Activated effector memory CD4-positive, alpha-beta T cell treated with anti-CD3 and anti-CD28 coated beads, Interleukin-2, amount 50 U/mL, for 16 hours (primary cell): ENCODE measurements at regions not wholly inside any gene's neighbourhood (a gene's known extent, or its start where the extent isn't known, plus 50 kb on each side); places are given as distances from the start of the nearest gene placed in this dataset.
"Not testable (repeated sequence)": the region's sequence is repeated elsewhere in the genome, so short reads cannot be mapped to it uniquely, and the experiment has no call there.

Experiments
- DNase-seq: peaks from one replicate; pipeline ENCODE4 v3.0.0-alpha.2; 2020

DNA sequence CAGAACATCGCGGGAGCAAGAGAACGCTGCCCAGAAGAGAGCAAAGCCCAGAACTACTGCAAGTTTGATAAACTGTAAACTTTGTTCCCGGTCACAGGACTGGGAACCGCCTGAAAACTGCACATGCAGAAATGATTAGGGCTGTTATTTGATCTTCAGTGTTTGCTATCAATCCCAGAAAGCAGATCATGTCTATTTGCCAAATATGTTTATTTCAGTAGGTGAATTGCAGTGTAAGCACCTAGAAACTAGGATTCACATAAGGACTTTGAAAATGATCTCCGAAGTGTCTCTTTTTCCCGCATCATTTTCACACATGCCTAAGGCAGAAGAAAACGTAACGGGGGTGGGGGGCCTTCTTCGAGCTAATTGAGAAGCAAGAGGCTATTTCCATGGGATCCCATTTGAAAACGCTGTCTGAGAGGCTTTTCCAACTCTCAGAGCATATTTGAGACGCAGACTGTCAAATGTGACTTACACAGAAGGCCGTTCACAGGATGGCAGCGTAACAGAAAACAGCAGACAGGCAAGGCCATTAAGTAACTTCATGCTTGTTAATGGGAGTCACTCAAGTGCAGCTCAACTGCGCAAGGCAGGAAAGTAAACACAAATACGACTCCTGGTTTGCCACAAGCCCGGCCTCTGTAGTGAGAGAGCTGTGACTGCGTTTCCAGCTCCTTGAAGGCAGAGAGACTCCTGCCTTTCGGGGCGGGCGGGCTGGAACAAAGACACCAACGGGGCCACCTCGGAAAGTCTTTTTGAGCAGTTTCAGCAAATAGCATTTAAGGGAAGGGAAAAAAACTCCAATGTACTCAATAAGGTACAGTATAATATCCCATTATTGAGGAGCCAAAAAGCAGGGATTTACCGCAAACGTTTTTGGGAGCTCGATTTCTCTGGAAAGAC, 144.7 kb upstream of the ZNF217 start:
- DNase-seq: no peak

DNA sequence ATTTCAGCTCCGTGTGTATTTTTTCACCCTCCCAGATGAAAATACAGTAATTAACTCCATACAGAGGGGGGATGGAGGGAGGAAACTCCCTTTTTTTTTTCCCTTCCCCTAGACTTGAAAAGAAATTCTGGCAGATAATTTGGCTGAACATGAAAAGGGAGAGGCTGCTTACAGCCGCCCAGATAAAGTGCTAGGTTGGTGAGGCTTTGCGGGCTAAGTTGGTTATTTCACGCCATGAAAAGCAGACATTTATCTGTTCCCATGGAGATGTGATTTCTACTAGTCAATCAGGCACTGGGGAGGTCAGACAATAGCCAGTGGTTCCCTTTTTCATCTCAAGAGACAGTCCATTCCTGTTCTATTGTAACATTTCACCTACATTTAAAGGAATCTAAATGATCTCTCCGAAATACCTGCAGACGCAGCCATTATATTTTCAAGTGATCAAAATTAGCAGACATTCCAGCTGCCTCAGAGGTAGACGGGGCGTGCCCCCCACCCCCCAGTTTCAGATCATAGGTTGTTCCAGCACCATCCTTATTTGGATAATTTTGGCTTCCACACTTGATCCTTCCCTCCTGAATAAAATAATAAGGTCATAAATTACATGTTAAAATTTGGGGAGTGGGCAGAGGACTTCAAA, 143.9 kb upstream of the ZNF217 start:
- no peak for DNase-seq

DNA sequence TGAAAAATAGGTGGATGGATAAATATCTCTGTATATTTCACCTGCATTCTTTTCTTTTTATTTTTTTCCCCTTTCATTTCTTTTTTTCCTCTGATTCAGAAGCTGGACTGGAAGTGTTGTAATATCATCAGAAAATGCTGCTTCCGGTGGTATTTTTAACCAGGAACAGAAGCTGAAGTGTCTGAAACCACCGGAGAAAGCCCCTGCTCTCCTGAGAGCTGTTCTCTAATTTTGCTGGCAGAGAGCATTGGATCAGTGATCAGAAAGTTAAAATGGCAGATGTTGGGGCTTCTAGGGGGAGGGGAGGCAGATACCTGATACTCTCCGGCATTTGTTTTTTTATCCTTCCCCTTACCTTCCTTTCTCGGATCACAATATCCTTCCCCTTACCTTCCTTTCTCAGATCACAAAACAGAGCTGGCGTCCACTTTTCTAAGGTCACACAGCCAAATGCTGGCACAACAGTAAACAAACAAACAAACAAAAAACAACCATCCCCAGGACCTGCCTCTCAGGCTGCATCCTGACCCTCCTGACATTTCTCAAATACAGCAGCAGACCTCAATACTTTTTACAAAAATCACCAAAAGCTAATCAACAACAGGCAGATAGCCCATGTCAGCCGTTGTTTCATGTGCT, 143.2 kb upstream of the ZNF217 start:
- no peak for DNase-seq

DNA sequence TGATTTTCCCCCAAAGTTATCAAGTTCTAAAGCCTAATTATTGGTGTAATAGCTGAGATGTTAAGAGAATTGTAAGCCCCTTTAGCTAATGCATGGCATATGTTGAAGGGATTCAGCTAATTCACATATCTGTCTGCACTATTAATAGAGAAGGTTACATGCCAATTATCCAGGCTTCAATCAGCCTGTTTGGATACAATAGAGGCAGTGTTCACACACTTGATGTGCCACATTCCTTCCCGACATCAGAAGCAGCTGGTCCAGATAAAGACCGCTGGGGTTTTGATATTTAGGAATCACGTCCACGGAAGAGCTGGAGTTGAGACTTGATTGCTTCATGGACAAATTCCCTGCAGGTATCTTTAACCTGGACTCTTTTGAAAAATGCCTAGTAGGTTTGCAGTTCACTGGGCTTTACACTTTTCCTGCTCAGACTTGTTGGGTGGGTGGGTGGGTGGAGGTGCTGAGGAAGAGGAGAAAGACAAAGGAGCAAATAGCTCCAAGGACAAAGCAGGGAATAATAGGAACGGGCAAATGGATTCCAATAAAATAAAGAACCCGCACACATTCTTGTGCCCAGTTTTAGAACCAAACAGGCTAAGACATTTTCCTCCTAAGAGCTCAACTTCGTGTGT, 142.6 kb upstream of the ZNF217 start:
- DNase-seq: no peak

DNA sequence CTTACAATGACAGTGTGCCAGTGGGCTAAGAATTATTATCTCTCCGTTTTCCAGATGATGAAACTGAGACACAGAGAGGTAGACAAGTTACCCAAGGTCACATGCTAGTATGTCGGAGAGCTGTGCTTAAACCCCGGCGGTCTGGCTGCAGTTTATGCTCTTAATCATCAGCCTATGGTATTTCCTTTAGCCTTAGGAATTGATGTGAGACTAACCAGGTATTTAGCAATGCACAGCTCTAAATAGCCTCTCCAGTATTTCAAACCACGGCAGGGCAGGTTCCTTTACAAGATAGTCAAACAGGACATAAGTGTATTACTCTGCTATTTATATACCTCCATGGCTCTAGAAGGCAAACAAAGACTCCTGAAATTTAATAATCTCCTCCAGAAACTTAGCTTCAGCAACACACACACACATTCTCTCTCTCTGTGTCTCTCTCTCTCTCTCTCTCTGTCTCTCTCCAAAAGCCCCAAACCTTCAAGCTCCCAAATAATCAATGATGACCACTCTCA, 142.0 kb upstream of the ZNF217 start:
- DNase-seq: no peak

GRCh38 chr20:53734006-53734688, 140.5 kb upstream of the ZNF217 start:
- no peak for DNase-seq

DNA sequence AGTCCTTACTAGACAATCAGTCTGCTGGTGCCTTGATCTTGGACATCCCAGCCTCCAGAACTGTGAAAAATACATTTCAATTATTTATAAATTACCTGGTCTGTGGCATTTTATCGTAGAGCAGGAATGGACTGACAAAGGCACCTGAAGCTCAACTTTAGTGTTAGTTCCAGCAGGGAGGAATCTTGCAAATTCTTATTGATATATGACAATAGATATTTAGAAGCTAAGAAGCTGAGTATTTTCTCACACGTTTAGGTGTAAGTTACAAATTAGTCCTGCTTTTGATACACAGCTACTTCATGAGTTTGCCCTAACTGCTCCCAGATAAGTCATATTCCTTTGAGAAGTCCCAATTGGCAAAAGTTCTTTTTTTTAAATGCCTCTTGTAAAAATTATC, 138.0 kb upstream of the ZNF217 start:
- no peak for DNase-seq

DNA sequence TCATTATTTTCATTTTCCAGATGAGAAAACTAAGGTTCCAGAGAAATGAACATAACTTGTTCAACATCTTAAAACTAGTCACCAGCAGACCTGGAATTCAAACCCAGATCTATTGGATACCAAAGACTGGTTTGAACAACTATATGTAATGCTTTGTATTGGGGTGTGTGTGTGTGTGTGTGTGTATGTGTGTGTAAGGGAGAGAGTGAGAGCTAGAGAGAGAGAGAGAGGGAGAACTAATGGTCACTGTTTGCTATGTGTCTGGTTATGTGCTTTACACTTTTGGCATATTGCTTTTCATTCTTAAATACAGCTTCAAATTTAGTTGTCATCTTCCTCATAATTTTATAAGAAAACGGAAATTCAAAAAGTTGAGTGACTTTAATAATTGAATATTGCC, 134.7 kb upstream of the ZNF217 start:
- no peak for DNase-seq

DNA sequence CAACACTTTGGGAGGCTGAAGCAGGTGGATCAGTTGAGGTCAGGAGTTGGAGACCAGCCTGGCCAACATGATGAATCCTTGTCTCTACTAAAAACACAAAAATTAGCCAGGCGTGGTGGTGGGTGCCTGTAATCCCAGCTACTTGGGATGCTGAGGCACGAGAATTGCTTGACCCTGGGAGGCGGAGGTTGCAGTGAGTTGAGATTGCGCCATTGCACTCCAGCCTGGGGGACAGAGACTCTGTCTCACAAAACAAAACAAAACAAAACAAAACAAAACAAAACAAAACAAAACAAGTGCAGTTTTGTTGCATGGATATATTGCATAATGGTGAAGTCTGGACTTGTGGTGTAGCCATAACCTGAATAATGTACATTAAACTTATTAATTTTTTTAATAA, 133.6 kb upstream of the ZNF217 start:
- DNase-seq: not testable (repeated sequence)

DNA sequence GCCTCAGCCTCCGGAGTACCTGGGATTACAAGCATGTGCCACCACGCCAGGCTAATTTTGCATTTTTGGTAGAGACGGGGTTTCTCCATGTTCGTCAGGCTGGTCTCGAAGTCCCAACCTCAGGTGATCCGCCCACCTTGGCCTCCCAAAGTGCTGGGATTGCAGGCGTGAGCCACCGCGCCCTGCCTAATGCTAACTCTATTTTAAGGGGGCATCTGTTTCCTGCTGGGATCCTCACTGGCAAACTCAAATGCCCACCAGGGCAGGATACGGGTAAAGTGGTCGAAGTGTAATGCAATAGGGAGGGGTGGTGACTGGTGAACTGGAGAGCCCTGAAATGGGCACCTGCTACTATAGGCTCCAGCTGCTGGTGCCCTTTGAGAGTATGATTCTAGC, 131.9 kb upstream of the ZNF217 start:
- DNase-seq: no peak

- no peak for DNase-seq
Observed at GRCh38 chr20:53723621-53724020, 130.0 kb upstream of the ZNF217 start.

- no peak for DNase-seq
Observed at GRCh38 chr20:53723045-53723444, 129.4 kb upstream of the ZNF217 start.

DNA sequence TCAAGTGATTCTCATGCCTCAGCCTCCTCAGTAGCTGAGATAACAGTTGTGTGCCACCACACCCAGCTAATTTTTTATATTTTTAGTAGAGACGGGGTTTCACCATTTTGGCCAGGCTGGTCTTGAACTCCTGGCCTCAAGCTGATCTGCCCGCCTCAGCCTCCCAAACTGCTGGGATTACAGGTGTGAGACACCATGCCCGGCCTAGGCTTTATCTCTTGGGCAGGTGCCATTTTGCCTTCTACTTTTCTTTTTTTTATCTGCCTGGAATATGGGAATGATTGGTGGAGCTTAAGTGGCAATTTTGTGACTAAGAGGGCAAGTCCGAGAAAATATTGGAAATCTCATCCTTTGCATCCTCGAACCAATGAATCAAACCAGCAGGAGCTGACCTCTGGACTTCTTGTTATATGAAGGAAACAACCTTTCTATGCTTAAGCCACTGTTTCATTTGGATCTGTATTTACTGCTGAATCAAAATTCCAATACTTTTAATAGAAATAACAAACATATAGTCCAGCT, 128.9 kb upstream of the ZNF217 start:
- DNase-seq: no peak

DNA sequence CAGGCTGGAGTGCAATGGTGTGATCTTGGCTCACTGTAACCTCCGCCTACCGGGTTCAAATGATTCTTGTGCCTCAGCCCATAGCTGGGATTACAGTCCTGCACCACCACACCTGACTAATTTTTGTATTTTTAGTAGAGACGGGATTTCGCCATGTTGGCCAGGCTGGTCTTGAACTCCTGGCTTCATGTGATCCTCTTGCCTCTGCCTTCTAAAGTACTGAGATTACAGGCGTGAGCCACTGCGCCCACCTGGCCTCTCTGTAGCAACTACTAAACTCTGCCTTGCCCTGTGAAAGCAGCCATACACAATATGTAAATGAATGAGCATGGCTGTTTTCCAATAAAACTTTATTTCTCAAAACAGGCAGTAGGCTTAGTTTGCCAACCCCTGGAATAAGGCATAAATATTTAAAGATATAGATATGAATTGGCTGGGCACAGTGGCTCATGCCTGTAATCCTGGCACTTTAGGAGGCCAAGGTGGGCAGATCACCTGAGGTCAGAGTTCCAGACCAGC, 127.9 kb upstream of the ZNF217 start:
- not testable (repeated sequence) for DNase-seq

- not testable (repeated sequence) for DNase-seq
Observed at GRCh38 chr20:53719171-53719803, 125.6 kb upstream of the ZNF217 start.

GRCh38 chr20:53718142-53719021, 124.7 kb upstream of the ZNF217 start:
- DNase-seq: no peak

GRCh38 chr20:53716395-53716794, 122.8 kb upstream of the ZNF217 start:
- no peak for DNase-seq

DNA sequence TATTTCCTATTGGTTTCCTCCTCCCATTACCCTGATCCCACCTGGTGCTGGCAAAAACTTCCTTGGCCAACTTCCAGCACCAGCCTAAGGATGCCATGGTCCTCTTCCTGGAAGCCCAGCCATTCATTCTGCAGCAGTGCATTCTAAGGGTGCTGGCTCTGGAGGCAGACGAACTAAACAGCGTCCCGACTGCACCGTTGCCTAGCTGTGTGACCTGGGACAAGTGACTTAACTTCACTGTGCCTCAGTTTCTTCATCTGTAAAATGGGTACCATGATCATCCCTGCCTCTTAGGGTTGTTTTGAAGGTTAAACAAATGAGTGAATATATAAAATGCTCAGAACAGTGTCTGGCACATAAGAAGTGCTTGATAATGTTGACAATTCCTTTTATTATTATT, 120.9 kb upstream of the ZNF217 start:
- no peak for DNase-seq

DNA sequence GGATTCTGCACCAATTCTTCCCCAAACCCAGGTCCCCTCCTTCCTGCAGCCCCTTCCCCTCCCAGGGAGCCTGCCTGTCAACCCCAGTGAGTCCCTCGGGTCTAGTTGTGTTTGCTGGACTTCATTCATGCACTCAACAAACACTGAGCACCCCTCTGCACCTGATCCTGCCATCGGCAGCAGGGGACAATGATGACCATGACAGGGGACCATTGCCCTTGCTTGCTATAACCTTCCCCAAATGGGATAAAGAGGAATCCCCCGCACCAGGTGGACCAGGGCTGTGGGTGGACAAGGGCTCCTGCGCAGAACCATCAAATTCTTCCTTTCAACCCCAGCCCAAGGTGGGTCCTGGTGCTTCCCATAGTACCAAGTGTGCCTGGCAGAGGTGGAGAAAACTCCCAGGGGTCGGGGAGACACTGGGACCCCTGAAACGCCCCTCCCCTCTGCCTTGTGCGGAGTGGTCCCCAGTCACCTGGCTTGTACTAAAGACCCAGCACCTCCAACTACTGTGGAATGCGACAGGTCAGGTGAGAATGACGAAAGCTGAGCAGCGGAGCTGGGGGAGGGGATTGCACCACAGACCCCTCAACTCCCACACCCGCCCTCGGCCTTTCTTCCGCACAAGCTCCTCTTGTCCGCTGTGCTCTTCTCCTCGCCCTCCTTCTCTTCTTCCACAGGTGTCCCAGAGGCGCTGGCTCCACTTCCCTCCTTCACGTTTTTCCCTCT, 119.9 kb upstream of the ZNF217 start:
- DNase-seq: no peak
